NOMO-1 (cell line): ENCODE measurements at regions not wholly inside any gene's neighbourhood (a gene's known extent, or its start where the extent isn't known, plus 50 kb on each side); places are given as distances from the start of the nearest gene placed in this dataset.

Experiments
- DNase-seq, 2 experiments: peaks; one replicate each; lab custom pipeline; 2025; ENCODE audit not compliant: unreplicated experiment in 2 of 2; lab: John Stamatoyannopoulos, UW

GRCh38 chr6:56865081-56865875 is 89.6 kb upstream of the BEND6 start:
- DNase-seq = no peak

- no peak for DNase-seq
These were observed 90.7 kb upstream of the BEND6 start for GRCh38 chr6:56864171-56864616.

- no peak for DNase-seq
These were observed 91.5 kb upstream of the BEND6 start for GRCh38 chr6:56863366-56863765.

- no peak for DNase-seq
These were observed 92.3 kb upstream of the BEND6 start for GRCh38 chr6:56862415-56863175.

- no peak for DNase-seq
These were observed 94.4 kb upstream of the BEND6 start for GRCh38 chr6:56860475-56860874.

- peak in 1 of 2 experiments; percentile 23 for DNase-seq
These were observed 98.8 kb upstream of the BEND6 start for GRCh38 chr6:56856036-56856580.

- DNase-seq = no peak
These were observed 100.8 kb upstream of the BEND6 start for GRCh38 chr6:56854086-56854485.

- DNase-seq = no peak
These were observed 101.4 kb upstream of the BEND6 start for GRCh38 chr6:56853541-56853940.

- DNase-seq = no peak
These were observed 102.5 kb upstream of the BEND6 start for GRCh38 chr6:56852260-56853010.

- DNase-seq = peak; percentile 46 to 75
These were observed 103.2 kb upstream of the BEND6 start for GRCh38 chr6:56851541-56852259.

GRCh38 chr6:56851074-56851473 is 103.8 kb upstream of the BEND6 start:
- DNase-seq = no peak

- no peak for DNase-seq
These were observed 104.3 kb upstream of the BEND6 start for GRCh38 chr6:56850626-56851025.

GRCh38 chr6:56849896-56850295 is 105.0 kb upstream of the BEND6 start:
- DNase-seq = no peak

- peak in 1 of 2 experiments; percentile 34 for DNase-seq
These were observed 106.8 kb upstream of the BEND6 start for GRCh38 chr6:56848105-56848504.

- no peak for DNase-seq
These were observed 109.9 kb upstream of the BEND6 start for GRCh38 chr6:56845032-56845431.

- peak; percentile 64 to 79 for DNase-seq
These were observed 111.2 kb upstream of the BEND6 start for GRCh38 chr6:56843476-56844349.

- DNase-seq = peak; percentile 21 to 31
These were observed 112.0 kb upstream of the BEND6 start for GRCh38 chr6:56842686-56843475.

GRCh38 chr6:56841751-56842150 is 113.2 kb upstream of the BEND6 start:
- DNase-seq = no peak

GRCh38 chr6:56841381-56841749 is 113.5 kb upstream of the BEND6 start:
- DNase-seq = no peak
